Fibroblast of skin of right biceps (primary cell): ENCODE measurements at regions not wholly inside any gene's neighbourhood (a gene's known extent, or its start where the extent isn't known, plus 50 kb on each side); places are given as distances from the start of the nearest gene placed in this dataset.

Source experiments
- DNase-seq: peaks from one replicate; pipeline ENCODE4 v3.0.0-alpha.2; 2013

GRCh38 chr4:71938776-71939175 lies 93.0 kb upstream of the NPFFR2 start:
- DNase-seq = no peak

- DNase-seq = no peak
These were observed 90.8 kb upstream of the NPFFR2 start for GRCh38 chr4:71941001-71941400.

- no peak for DNase-seq
These were observed 86.8 kb upstream of the NPFFR2 start for GRCh38 chr4:71944956-71945355.

- no peak for DNase-seq
These were observed 86.0 kb upstream of the NPFFR2 start for GRCh38 chr4:71945791-71946190.

GRCh38 chr4:71958978-71959377 lies 72.8 kb upstream of the NPFFR2 start:
- no peak for DNase-seq

GRCh38 chr4:71962622-71963264 lies 69.1 kb upstream of the NPFFR2 start:
- DNase-seq = no peak

- DNase-seq = peak; percentile 28
These were observed 57.1 kb upstream of the NPFFR2 start for GRCh38 chr4:71974681-71975080.

- no peak for DNase-seq
These were observed 55.3 kb upstream of the NPFFR2 start for GRCh38 chr4:71976523-71976922.

GRCh38 chr4:71978210-71978835 lies 53.5 kb upstream of the NPFFR2 start:
- no peak for DNase-seq

GRCh38 chr4:71980976-71981375 lies 50.8 kb upstream of the NPFFR2 start:
- DNase-seq = no peak
